ENCODE measurements at regions not wholly inside any gene's neighbourhood (a gene's known extent, or its start where the extent isn't known, plus 50 kb on each side); places are given as distances from the start of the nearest gene placed in this dataset.

DNA sequence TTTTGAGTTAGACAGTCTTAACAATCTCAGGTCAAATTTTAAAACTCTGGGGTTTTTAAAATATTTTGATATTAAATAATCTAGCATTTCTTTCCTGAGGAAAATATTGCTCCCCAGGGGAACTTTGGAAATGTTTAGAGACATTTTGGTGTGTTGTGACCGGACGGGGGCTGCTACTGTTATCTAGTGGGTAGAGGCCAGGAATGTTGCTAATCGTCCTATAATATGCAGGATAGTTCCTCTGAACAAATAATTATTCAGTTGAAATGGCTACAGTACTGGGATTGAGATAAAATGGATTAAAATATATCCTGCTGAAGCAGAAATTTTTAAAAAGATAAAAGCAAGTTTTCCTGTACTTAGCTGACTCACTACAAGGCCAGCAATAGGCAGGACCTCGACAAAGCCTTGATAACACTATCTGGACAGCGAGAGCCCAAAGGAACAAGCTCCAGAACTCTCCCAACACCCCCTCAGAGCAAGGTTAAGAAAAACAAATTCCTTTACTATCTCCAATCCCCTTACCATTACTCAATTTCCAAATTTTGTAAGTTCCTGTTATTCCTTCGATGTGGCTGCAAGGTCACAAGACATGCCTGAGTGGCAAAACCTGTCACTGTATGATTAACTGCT lies 1407.4 kb downstream of the SUCLG1 start:
- TF ChIP-seq, protein P1, sequence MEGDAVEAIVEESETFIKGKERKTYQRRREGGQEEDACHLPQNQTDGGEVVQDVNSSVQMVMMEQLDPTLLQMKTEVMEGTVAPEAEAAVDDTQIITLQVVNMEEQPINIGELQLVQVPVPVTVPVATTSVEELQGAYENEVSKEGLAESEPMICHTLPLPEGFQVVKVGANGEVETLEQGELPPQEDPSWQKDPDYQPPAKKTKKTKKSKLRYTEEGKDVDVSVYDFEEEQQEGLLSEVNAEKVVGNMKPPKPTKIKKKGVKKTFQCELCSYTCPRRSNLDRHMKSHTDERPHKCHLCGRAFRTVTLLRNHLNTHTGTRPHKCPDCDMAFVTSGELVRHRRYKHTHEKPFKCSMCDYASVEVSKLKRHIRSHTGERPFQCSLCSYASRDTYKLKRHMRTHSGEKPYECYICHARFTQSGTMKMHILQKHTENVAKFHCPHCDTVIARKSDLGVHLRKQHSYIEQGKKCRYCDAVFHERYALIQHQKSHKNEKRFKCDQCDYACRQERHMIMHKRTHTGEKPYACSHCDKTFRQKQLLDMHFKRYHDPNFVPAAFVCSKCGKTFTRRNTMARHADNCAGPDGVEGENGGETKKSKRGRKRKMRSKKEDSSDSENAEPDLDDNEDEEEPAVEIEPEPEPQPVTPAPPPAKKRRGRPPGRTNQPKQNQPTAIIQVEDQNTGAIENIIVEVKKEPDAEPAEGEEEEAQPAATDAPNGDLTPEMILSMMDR (IDR thresholded peaks at IDR 0.05; ENCODE audit: insufficient read depth, low read length, poor library complexity, severe bottlenecking) = no peak
- TF ChIP-seq EZH2phosphoT487 (conservative IDR thresholded peaks at IDR 0.05; ENCODE audit: low read length) = no peak

All from SU-DHL-6 (cell line).